HG02571 (cell line): ENCODE measurements at regions not wholly inside any gene's neighbourhood (a gene's known extent, or its start where the extent isn't known, plus 50 kb on each side); places are given as distances from the start of the nearest gene placed in this dataset.

Experiments
- ATAC-seq: cut with Tn5 transposase; IDR thresholded peaks from one replicate; pipeline ENCODE4 v1.9.1; 2021; ENCODE audit warnings: mild to moderate bottlenecking, moderate library complexity; ENCODE audit not compliant: unreplicated experiment

DNA sequence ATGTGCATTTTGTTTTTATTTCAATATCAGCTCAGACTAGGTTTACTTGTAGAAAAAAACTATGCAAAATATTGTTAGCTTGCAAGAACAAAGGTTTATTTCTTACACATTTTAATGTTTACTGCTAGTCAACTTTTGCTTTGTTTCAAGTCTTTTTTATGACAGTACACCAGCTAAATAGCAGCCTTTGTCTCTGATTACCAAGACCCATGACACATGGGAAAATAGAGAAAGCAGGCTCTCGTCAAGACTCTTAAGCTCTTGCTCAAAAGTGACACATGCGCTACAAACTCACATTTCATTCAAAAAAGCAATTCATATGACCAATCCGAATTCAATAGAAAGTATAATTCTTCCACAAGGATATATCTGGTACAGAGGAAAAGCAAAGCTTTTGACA is 642.3 kb upstream of the SLITRK1 start:
- ATAC-seq = no peak

DNA sequence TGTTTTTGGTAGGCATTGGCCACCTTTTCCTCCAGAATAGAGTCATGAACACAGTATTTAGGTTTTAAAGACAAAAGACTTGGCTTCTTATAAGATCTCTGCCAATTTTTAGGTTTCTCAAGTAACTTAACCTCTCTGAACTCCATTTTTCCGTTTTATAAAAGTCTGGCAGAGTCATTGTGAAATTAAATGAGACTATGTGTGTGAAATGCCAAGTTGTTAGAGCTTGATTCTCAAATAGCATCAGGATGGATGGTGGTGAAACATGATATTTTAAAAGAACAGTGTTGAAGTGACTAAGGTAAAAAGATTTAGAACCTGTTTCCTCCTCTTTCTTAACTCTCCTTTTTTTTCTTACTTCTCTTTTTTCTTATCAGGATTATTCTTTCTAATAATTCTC is 617.7 kb upstream of the SLITRK1 start:
- no peak for ATAC-seq

DNA sequence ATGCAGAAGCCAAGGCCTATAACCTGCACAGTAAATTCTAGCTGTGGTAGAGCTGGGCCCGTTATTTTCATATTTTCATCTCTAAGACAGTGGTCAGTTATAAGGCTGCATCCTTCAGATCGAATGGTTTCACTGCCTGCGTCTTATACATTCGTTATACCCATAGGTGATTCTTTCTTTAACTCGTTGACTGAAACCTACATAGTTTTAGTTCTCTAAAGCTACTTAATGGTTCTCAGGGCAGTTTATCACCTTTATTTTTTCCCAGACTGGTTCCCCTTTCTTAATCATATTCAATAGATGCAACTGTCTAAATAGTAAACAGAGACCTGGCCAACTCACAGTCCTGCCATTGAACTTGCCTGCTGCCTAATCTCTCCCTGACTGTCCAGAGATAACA is 615.3 kb upstream of the SLITRK1 start:
- ATAC-seq = no peak

DNA sequence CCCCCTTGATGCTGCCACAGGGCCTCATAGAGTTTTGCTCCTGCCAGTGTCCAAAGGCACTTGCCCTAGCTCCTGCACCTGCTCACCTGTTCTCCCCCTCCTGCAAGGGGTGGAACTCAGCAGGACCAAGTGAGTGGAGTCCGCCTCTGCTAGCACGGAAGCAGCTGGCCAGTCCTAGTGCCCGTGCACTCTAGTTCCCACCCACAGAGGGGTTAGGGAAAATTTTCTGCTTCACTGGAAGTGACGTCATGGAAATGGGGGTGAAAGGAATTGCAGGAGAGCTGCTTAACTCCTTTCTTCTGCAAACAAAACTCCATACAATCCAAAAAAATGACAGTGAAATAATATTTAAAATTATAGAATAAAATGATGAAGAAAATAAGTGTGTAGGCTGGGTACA is 609.7 kb upstream of the SLITRK1 start:
- ATAC-seq = no peak

DNA sequence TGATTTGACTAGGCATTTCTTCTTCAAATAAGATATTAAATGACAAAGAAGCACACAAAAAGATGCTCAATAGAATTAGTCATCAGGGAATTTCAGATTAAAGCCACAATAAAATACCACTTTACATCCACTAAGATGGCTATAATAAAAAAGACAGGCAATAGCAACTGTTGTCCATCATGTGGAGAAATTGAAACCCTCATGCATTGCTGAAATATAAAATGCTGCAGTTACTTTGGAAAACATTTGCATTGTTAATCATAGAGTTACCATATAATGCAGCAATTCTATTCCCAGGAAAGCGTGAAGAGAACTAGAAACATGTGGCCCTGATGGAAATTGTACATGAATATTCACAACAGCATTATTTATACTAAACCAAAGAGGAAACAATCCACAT is 605.5 kb upstream of the SLITRK1 start:
- no peak for ATAC-seq

- ATAC-seq = no peak
Measured at GRCh38 chr13:84481958-84482357, 599.7 kb upstream of the SLITRK1 start.

DNA sequence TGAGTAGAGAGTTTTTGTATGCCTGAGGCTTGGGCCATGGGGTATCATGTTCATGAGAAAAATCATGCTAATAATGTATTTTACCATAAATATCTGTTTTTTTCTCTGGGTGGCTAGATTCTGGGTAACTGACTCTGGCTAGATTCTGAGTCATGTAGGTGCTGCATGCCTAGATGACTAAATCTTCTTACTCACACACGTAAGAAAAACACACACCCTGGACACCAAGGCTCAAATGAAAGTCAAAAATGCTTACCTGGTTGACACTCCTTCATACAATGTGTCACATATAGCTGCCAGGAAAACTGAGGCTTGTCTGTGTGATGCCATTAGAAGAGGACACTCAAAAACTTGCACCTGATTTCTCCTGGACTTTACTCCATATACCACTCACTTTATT is 597.4 kb upstream of the SLITRK1 start:
- no peak for ATAC-seq

- no peak for ATAC-seq
Measured at GRCh38 chr13:84470528-84470927, 588.3 kb upstream of the SLITRK1 start.

DNA sequence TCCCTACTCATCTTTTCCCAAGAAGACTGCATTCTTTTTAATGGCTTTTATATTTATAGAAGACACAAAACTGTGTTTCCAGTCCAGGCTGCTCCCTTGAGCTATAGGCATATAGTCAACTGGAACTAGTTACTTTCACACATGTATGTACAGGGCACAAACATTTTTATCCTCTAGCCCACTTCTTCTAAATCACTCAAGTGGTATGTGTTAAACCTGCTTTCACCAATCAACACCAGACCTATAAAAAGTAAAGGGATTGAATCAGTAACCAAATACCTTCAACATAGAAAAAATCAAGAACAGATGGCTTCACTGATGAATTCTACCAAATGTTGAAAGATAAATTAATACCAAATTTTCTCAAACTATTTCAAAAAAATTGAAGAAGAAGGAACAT is 584.2 kb upstream of the SLITRK1 start:
- no peak for ATAC-seq

DNA sequence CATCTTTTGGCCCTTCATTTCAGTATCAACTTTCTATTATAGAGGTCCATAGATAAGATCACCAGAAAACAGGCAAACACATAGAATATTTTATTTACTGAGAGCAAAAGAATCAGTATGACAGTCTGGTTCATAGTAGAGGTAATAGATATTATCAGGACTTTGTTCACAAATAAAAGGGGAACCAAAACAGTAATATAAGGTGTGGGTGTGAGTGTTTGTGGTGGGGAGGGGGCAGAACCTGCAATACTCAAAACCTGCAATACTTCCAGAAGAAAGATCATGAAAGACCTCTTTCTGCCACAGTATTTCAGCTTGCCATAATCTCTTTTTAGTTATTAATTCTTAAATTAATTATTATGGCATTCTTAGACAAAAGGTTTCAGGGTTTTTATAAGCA is 578.7 kb upstream of the SLITRK1 start:
- ATAC-seq = no peak

- no peak for ATAC-seq
Measured at GRCh38 chr13:84455143-84455905, 573.0 kb upstream of the SLITRK1 start.

- no peak for ATAC-seq
Measured at GRCh38 chr13:84447640-84447978, 565.3 kb upstream of the SLITRK1 start.

DNA sequence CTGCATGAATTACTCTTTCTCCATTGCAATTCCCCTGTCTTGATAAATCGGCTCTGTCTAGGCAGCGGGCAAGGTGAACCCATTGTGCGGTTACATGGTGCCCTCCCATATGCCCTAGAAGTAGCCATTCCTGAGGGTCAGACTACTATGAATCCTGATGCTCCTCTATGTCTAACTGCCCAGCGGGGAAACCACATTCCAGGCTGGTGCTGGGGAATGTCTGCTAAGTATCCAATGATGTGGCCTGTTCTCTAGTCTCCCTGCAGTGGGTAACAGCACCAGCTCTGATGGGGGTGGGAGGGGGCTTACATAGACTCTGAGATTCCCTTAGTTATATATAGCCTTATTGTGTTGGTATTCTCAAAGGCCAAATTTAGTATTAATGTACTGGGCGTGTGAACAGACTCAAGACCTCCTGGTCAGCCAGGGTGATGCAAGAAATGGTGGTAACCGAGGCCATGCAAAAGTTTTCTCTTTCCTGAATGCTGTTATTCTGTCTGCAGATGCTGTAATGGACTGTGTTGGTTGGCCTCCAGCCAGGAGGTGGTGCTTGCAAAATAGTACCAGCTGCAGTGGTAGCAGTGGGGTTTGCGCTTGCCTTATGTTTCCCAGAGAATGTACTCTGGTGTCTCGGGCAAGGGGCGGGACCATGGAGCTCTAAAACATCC is 564.8 kb upstream of the SLITRK1 start:
- no peak for ATAC-seq

DNA sequence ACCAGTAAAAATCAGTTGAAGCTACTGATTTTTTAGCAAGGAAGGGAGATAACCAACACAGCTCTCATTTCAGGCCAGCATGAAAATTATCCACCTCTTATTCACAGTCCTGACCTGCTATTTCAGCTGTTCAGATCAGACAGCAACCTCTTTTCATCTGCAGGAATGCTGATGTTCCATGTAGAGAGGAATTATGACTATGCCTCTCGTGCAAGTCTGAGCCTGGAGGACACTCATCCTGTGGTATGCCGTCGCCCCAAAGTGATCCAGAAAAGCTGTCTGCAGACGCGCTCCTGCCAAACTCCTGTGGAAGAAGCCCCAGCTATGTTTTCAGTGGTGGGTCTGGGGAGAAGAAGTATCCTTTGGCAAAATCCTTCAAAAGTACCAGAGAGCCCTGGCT is 563.5 kb upstream of the SLITRK1 start:
- ATAC-seq = no peak

- no peak for ATAC-seq
Measured at GRCh38 chr13:84443463-84443862, 561.2 kb upstream of the SLITRK1 start.

GRCh38 chr13:84439108-84439507 is 556.8 kb upstream of the SLITRK1 start:
- no peak for ATAC-seq

DNA sequence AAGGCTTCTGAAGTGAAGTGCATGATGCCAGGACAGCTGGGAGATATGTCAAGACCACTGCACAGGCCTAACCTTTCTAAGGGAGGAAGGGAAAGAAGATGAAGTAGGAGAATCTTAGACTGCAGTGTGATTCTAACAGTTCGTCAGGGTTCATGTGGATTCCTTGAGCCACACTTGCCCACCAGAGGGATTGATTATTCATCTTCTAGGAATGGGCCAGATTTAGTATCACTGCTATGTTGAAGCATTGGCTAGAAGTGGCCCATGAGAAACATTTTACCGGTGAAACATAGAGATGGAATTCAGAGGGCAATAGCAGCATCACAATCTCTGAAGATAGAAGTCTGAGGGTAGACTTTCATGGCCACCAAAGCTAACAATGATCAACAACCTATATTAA is 550.8 kb upstream of the SLITRK1 start:
- ATAC-seq = no peak

- ATAC-seq = no peak
Measured at GRCh38 chr13:84431646-84432045, 549.4 kb upstream of the SLITRK1 start.

DNA sequence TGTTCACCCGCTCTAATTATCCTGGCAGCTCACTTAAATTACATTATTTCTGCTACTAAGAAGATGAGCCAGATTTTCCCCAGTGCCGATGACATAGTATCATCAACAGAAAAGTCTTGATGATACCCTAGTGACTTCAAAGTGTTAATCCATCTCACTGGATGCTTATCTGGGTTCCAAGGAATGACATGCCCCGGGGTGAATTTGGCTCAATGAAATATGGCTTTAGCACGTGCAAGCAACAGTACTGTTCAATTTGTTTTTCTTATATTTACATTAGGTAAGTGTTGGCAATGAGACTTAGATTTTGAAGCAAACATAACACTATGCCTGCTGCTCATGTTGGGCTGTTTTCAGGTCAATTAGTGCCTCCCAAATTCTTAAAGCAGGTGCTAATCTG is 548.2 kb upstream of the SLITRK1 start:
- ATAC-seq = no peak

- ATAC-seq = no peak
Measured at GRCh38 chr13:84430015-84430414, 547.7 kb upstream of the SLITRK1 start.

DNA sequence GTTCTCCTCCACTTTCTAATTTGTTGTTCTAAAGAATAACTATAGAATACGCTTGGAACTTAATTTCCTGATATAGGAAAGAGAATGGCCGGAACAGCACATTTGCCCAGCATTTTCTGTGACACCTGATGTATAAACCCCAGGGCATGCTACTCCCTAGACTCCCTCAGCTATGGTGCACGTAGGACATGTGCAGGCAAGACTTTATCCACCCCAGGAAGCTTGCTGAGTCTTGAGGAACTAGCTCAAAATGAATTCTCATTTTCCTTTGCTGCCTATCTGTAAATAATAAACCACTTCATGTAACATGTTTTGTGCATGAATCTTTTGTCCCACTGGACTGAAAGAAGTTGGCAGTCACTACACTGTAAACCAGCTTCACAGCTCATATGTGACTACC is 535.8 kb upstream of the SLITRK1 start:
- ATAC-seq = no peak

DNA sequence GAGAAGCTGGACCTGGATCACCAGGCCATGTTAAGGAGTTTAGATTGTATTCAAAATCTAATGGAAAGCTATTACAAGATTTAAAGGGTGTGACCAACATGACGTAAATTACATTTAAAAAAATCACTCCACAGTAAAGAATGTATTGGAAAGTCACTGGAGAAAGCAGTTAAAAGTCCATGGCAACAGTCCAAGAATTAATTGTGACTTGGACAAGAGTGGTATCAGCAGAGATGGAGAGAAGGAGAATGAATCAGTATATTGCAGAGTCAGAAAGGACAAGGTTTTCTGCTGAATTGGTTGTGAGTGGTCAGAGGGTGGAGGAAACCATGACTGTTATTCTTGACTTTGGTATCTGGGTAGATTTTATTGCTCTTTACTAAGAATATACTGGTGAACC is 535.1 kb upstream of the SLITRK1 start:
- no peak for ATAC-seq

GRCh38 chr13:84413016-84413415 is 530.7 kb upstream of the SLITRK1 start:
- no peak for ATAC-seq
